T follicular helper cell (primary cell): ENCODE measurements at regions not wholly inside any gene's neighbourhood (a gene's known extent, or its start where the extent isn't known, plus 50 kb on each side); places are given as distances from the start of the nearest gene placed in this dataset.
"Not testable (repeated sequence)": the region's sequence is repeated elsewhere in the genome, so short reads cannot be mapped to it uniquely, and the experiment has no call there.

ENCODE experiments used
- DNase-seq: peaks from one replicate; pipeline ENCODE4 v3.0.0-alpha.2; 2020; ENCODE audit warnings: low read depth

GRCh38 chr11:134978388-134979088, 566.5 kb upstream of the B3GAT1 start:
- no peak for DNase-seq

GRCh38 chr11:134976551-134976950, 564.5 kb upstream of the B3GAT1 start:
- no peak for DNase-seq

GRCh38 chr11:134975866-134976376, 563.9 kb upstream of the B3GAT1 start:
- no peak for DNase-seq

GRCh38 chr11:134973801-134974200, 561.8 kb upstream of the B3GAT1 start:
- no peak for DNase-seq

GRCh38 chr11:134971381-134971780, 559.3 kb upstream of the B3GAT1 start:
- DNase-seq = no peak

GRCh38 chr11:134967746-134968145, 555.7 kb upstream of the B3GAT1 start:
- no peak for DNase-seq

GRCh38 chr11:134961386-134961785, 549.3 kb upstream of the B3GAT1 start:
- DNase-seq = not testable (repeated sequence)

- DNase-seq = no peak
Observed at GRCh38 chr11:134958870-134959269, 546.8 kb upstream of the B3GAT1 start.

- DNase-seq = no peak
Observed at GRCh38 chr11:134958336-134958640, 546.2 kb upstream of the B3GAT1 start.

- no peak for DNase-seq
Observed at GRCh38 chr11:134957540-134958335, 545.7 kb upstream of the B3GAT1 start.

- no peak for DNase-seq
Observed at GRCh38 chr11:134956450-134957210, 544.6 kb upstream of the B3GAT1 start.

- not testable (repeated sequence) for DNase-seq
Observed at GRCh38 chr11:134955970-134956369, 543.9 kb upstream of the B3GAT1 start.

GRCh38 chr11:134955281-134955680, 543.2 kb upstream of the B3GAT1 start:
- no peak for DNase-seq

GRCh38 chr11:134954456-134954855, 542.4 kb upstream of the B3GAT1 start:
- not testable (repeated sequence) for DNase-seq

GRCh38 chr11:134953417-134953970, 541.5 kb upstream of the B3GAT1 start:
- DNase-seq = not testable (repeated sequence)

GRCh38 chr11:134951305-134951700, 539.3 kb upstream of the B3GAT1 start:
- DNase-seq = no peak

GRCh38 chr11:134950692-134951304, 538.8 kb upstream of the B3GAT1 start:
- no peak for DNase-seq

- DNase-seq = no peak
Observed at GRCh38 chr11:134949121-134950090, 537.4 kb upstream of the B3GAT1 start.

- no peak for DNase-seq
Observed at GRCh38 chr11:134947556-134947955, 535.5 kb upstream of the B3GAT1 start.

GRCh38 chr11:134945993-134946392, 534.0 kb upstream of the B3GAT1 start:
- DNase-seq = no peak

GRCh38 chr11:134944986-134945385, 532.9 kb upstream of the B3GAT1 start:
- no peak for DNase-seq
